ENCODE measurements at regions not wholly inside any gene's neighbourhood (a gene's known extent, or its start where the extent isn't known, plus 50 kb on each side); places are given as distances from the start of the nearest gene placed in this dataset.

DNA sequence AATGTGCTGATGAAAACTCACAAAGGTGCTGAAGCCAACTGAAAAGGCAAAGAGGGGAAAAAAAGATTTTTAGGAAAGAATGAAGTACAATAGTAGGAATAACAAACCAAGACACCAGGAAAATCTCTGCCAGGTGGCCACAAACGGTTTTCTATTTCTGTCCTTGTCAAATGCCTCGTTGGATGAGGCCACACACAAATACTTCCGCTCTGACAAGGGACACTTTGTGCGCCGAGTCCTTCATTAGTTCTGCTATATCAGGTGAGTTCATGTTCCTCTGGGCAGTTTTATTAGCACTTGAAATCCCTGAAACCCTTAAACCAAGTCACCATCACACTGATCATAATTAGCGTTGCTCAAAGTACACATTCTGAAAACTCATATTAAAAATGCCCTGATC, 373.1 kb downstream of the VPS13C start:
- Histone ChIP-seq H3K27me3 (ENCODE audit: control insufficient read depth, insufficient read depth, low read length, poor library complexity, severe bottlenecking) (peaks cover 10% of the 10 kb centered on the region), H3K9me3 (ENCODE audit: control insufficient read depth, low read length) (peaks cover 8% of the 10 kb centered on the region), H3K36me3 (ENCODE audit: control insufficient read depth, insufficient read depth, low read length) (no peaks in the 10 kb centered on the region), H3K4me1 (ENCODE audit: control insufficient read depth, insufficient read depth, low read length) (peaks cover 4% of the 10 kb centered on the region), H3K4me3 (ENCODE audit: low read length) (no peak overlapping the region), H3K9ac (ENCODE audit: extremely low read depth, low read length, poor library complexity, severe bottlenecking) (no peak overlapping the region), H3K27ac (ENCODE audit: low read depth, low read length) (no peak overlapping the region)
- Mint-ChIP-seq H3K36me3 (ENCODE audit: low read depth) (no peaks in the 10 kb centered on the region), H3K27me3 (ENCODE audit: insufficient read depth) (peaks cover 5% of the 10 kb centered on the region), H3K4me1 (peaks cover 19% of the 10 kb centered on the region), H3K27ac (no peak overlapping the region), H3K9me3 (no peaks in the 10 kb centered on the region), H3K4me3 (no peak overlapping the region)
- no peak for DNase-seq
- TF ChIP-seq, protein P1, sequence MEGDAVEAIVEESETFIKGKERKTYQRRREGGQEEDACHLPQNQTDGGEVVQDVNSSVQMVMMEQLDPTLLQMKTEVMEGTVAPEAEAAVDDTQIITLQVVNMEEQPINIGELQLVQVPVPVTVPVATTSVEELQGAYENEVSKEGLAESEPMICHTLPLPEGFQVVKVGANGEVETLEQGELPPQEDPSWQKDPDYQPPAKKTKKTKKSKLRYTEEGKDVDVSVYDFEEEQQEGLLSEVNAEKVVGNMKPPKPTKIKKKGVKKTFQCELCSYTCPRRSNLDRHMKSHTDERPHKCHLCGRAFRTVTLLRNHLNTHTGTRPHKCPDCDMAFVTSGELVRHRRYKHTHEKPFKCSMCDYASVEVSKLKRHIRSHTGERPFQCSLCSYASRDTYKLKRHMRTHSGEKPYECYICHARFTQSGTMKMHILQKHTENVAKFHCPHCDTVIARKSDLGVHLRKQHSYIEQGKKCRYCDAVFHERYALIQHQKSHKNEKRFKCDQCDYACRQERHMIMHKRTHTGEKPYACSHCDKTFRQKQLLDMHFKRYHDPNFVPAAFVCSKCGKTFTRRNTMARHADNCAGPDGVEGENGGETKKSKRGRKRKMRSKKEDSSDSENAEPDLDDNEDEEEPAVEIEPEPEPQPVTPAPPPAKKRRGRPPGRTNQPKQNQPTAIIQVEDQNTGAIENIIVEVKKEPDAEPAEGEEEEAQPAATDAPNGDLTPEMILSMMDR (conservative IDR thresholded peaks at IDR 0.05): no peak
- WGBS, 2 experiments (ENCODE audit: insufficient coverage in 1 of 2, insufficient read length in 1 of 2): 87 to 95% methylated on average over 6 of the region's 6 CpGs

DNA sequence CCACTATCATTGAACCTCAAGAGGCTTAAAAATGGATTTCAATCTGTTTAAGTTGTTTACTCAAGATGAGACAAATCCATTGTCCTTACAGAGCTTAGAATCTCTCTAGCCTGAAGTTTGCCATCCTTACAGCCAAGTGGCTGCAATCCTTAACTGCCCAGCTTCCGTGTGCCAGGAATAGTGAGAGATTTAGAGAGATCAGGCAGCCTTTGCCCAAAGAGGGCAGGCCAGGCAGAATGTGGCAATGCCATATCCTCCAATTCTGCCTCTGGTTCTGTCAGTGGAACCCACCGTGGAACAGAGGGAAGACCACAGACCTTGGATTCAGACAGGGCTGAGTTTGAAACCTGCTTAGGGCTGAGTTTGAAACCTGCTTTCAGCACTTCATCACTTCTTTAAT, 374.3 kb downstream of the VPS13C start:
- Mint-ChIP-seq H3K27ac (no peak overlapping the region), H3K9me3 (no peaks in the 10 kb centered on the region), H3K4me3 (no peak overlapping the region), H3K4me1 (peaks cover 22% of the 10 kb centered on the region), H3K27me3 (ENCODE audit: insufficient read depth) (peaks cover 5% of the 10 kb centered on the region), H3K36me3 (ENCODE audit: low read depth) (no peaks in the 10 kb centered on the region)
- H3K36me3 ChIP-seq (ENCODE audit: control insufficient read depth, insufficient read depth, low read length): no peaks in the 10 kb centered on the region
- no peak overlapping the region for H3K4me3 ChIP-seq (ENCODE audit: low read length)
- H3K27ac ChIP-seq (ENCODE audit: low read depth, low read length): no peak overlapping the region
- WGBS, 2 experiments (ENCODE audit: insufficient coverage in 1 of 2, insufficient read length in 1 of 2): 95 to 100% methylated on average over 2 of the region's 2 CpGs
- H3K9ac ChIP-seq (ENCODE audit: extremely low read depth, low read length, poor library complexity, severe bottlenecking): no peak overlapping the region
- no peak for DNase-seq
- TF ChIP-seq, protein P1 (conservative IDR thresholded peaks at IDR 0.05): no peak
- H3K27me3 ChIP-seq (ENCODE audit: control insufficient read depth, insufficient read depth, low read length, poor library complexity, severe bottlenecking): peaks cover 10% of the 10 kb centered on the region
- peaks cover 8% of the 10 kb centered on the region for H3K9me3 ChIP-seq (ENCODE audit: control insufficient read depth, low read length)
- peaks cover 4% of the 10 kb centered on the region for H3K4me1 ChIP-seq (ENCODE audit: control insufficient read depth, insufficient read depth, low read length)

DNA sequence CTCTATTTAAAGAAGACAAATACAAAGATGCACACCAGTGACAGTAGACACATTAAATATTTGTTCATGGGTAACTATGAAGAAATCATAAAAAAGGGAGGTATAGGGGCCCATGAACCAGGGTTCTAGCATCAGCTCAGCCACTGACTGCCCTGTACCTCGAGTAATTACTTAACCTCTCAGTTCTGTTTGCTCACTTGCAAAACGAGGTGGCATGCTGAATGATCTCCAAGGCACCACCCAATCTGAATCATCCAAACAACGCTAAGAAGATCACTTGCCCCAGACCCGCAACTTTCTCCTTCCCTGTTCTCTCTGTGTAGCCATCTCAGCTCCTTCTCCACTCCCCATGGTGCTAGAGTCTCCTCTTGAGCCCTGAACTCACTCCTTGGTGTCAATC, 374.7 kb downstream of the VPS13C start:
- H3K9me3 Mint-ChIP-seq: no peaks in the 10 kb centered on the region
- 83 to 88% methylated on average over 3 to 4 of the region's 4 CpGs for WGBS, 2 experiments (ENCODE audit: insufficient coverage in 1 of 2, insufficient read length in 1 of 2)
- DNase-seq: no peak
- peaks cover 23% of the 10 kb centered on the region for H3K4me1 Mint-ChIP-seq
- Histone ChIP-seq H3K27ac (ENCODE audit: low read depth, low read length) (no peak overlapping the region), H3K27me3 (ENCODE audit: control insufficient read depth, insufficient read depth, low read length, poor library complexity, severe bottlenecking) (peaks cover 10% of the 10 kb centered on the region), H3K9ac (ENCODE audit: extremely low read depth, low read length, poor library complexity, severe bottlenecking) (no peak overlapping the region), H3K4me1 (ENCODE audit: control insufficient read depth, insufficient read depth, low read length) (peaks cover 4% of the 10 kb centered on the region), H3K9me3 (ENCODE audit: control insufficient read depth, low read length) (peaks cover 8% of the 10 kb centered on the region), H3K4me3 (ENCODE audit: low read length) (no peak overlapping the region), H3K36me3 (ENCODE audit: control insufficient read depth, insufficient read depth, low read length) (no peaks in the 10 kb centered on the region)
- H3K36me3 Mint-ChIP-seq (ENCODE audit: low read depth): no peaks in the 10 kb centered on the region
- TF ChIP-seq, protein P1 (conservative IDR thresholded peaks at IDR 0.05): no peak
- peaks cover 5% of the 10 kb centered on the region for H3K27me3 Mint-ChIP-seq (ENCODE audit: insufficient read depth)
- no peak overlapping the region for H3K27ac Mint-ChIP-seq
- H3K4me3 Mint-ChIP-seq: no peak overlapping the region

Data from endodermal cell (in vitro differentiated cells).